Thyroid gland (tissue), 4 donors: ENCODE measurements at regions not wholly inside any gene's neighbourhood (a gene's known extent, or its start where the extent isn't known, plus 50 kb on each side); places are given as distances from the start of the nearest gene placed in this dataset.

Source experiments
- POLR2A ChIP-seq, 2 donors: fragments of 450-650 bp; IDR thresholded peaks; one replicate each; pipeline ENCODE4 v1.6.1; 2017; ENCODE audit warnings: antibody characterized with exemption in 2 of 2, mild to moderate bottlenecking in 2 of 2, moderate library complexity in 1 of 2
- TF ChIP-seq, protein P1 (sequence below), 6 experiments: fragments of 200-600 bp in 3 of 6; fragments of 450-650 bp in 3 of 6; sonication (generic) in 3 of 6; IDR thresholded peaks; one replicate each; pipeline ENCODE4 v1.5.1; 2016 to 2019; ENCODE audit warnings: antibody characterized with exemption in 6 of 6, mild to moderate bottlenecking in 2 of 6, inconsistent platforms in 1 of 6, moderate library complexity in 1 of 6

DNA sequence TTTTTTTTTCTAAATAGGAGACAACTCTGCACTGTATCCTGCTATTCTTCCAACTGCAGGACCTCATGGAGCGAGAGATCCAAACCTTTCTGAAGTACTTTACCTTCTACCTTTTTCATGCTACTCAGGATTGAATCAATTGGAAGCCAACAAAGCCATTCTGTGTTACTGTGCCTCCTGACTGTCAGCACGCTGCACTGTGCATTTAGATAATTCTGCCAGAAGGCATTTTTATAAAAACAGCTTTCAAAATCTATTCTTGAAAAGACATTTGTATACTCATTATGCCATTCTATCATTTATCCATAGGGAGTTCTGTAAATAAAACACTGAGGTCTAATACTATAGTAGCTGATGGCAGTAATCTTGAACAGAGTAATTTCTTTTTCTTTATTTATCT lies 142.8 kb downstream of the SLIT2 start:
- TF ChIP-seq, protein P1, sequence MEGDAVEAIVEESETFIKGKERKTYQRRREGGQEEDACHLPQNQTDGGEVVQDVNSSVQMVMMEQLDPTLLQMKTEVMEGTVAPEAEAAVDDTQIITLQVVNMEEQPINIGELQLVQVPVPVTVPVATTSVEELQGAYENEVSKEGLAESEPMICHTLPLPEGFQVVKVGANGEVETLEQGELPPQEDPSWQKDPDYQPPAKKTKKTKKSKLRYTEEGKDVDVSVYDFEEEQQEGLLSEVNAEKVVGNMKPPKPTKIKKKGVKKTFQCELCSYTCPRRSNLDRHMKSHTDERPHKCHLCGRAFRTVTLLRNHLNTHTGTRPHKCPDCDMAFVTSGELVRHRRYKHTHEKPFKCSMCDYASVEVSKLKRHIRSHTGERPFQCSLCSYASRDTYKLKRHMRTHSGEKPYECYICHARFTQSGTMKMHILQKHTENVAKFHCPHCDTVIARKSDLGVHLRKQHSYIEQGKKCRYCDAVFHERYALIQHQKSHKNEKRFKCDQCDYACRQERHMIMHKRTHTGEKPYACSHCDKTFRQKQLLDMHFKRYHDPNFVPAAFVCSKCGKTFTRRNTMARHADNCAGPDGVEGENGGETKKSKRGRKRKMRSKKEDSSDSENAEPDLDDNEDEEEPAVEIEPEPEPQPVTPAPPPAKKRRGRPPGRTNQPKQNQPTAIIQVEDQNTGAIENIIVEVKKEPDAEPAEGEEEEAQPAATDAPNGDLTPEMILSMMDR (IDR thresholded peaks at IDR 0.05) = no peak
- no peak for TF ChIP-seq POLR2A (IDR thresholded peaks at IDR 0.05)
